ENCODE measurements at regions not wholly inside any gene's neighbourhood (a gene's known extent, or its start where the extent isn't known, plus 50 kb on each side); places are given as distances from the start of the nearest gene placed in this dataset.

DNA sequence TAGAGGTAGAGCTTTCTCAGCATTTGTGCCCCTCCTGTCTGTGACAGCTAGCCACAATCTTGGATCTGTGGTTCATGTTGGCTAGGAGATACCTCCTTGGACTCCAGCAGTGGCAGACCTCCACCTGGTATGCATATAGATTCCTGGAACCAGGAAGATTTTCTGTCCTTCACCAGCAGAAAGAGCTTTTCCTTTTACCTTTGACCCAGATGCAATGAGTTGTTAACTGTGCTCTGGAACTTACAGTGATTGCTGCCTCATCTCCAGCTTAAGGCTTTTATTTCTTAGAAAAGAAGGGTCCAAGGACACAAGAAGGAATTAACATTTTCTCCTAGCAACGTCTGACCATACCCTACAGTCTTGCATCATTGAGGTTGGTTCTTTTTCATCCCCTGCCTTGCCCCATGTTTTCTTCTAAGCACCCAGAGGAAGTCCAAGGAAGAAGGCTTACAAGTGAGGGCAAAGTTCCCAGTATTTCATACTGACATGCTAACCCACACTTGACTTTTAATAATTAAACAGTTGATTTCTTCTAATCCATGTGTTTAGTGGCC lies 217.1 kb upstream of the ARHGAP24 start:
- H3K4me3 ChIP-seq: no peak overlapping the region
- H3K36me3 ChIP-seq: no peaks in the 10 kb centered on the region
- H3K27me3 ChIP-seq: no peaks in the 10 kb centered on the region
- 38 to 68% (median 51%) methylated on average over 1 of the region's 1 CpG for WGBS, 5 donors
- no peak for DNase-seq
- H3K27ac ChIP-seq: no peak overlapping the region
- H3K9me3 ChIP-seq: peaks cover 0 to 15% (median 10%) of the 10 kb centered on the region in 4 donors
- no peak for TF ChIP-seq POLR2AphosphoS5 (IDR thresholded peaks at IDR 0.05)
- no peak for TF ChIP-seq EP300 (IDR thresholded peaks at IDR 0.05)
- no peak for TF ChIP-seq POLR2A (IDR thresholded peaks at IDR 0.05)
- TF ChIP-seq, protein P1, sequence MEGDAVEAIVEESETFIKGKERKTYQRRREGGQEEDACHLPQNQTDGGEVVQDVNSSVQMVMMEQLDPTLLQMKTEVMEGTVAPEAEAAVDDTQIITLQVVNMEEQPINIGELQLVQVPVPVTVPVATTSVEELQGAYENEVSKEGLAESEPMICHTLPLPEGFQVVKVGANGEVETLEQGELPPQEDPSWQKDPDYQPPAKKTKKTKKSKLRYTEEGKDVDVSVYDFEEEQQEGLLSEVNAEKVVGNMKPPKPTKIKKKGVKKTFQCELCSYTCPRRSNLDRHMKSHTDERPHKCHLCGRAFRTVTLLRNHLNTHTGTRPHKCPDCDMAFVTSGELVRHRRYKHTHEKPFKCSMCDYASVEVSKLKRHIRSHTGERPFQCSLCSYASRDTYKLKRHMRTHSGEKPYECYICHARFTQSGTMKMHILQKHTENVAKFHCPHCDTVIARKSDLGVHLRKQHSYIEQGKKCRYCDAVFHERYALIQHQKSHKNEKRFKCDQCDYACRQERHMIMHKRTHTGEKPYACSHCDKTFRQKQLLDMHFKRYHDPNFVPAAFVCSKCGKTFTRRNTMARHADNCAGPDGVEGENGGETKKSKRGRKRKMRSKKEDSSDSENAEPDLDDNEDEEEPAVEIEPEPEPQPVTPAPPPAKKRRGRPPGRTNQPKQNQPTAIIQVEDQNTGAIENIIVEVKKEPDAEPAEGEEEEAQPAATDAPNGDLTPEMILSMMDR (IDR thresholded peaks at IDR 0.05): no peak
- intact Hi-C loops (cut with DNase I; ENCODE audit: low total_unique reads): no loop called here
- no peaks in the 10 kb centered on the region for H3K4me1 ChIP-seq

GRCh38 chr4:85260064-85260463 lies 214.9 kb upstream of the ARHGAP24 start:
- intact Hi-C loops (cut with DNase I; ENCODE audit: low total_unique reads): no loop called here
- Histone ChIP-seq H3K27me3 (no peaks in the 10 kb centered on the region), H3K9me3 (no peaks in the 10 kb centered on the region), H3K36me3 (no peaks in the 10 kb centered on the region), H3K27ac (no peak overlapping the region), H3K4me3 (no peak overlapping the region), H3K4me1 (no peaks in the 10 kb centered on the region)
- DNase-seq: no peak
- no peak for TF ChIP-seq POLR2A (IDR thresholded peaks at IDR 0.05)
- no peak for TF ChIP-seq EP300 (IDR thresholded peaks at IDR 0.05)
- no peak for TF ChIP-seq POLR2AphosphoS5 (IDR thresholded peaks at IDR 0.05)
- TF ChIP-seq, protein P1 (IDR thresholded peaks at IDR 0.05): no peak
- WGBS, 5 donors: 38 to 96% (median 81%) methylated on average over 1 of the region's 1 CpG

- Histone ChIP-seq H3K4me1 (no peaks in the 10 kb centered on the region), H3K27me3 (no peaks in the 10 kb centered on the region), H3K36me3 (no peaks in the 10 kb centered on the region), H3K4me3 (no peak overlapping the region), H3K9me3 (no peaks in the 10 kb centered on the region), H3K27ac (no peak overlapping the region)
- WGBS, 5 donors: 82 to 96% (median 90%) methylated on average over 5 of the region's 5 CpGs
- intact Hi-C loops (cut with DNase I; ENCODE audit: low total_unique reads): no loop called here
- no peak for DNase-seq
- TF ChIP-seq EP300 (IDR thresholded peaks at IDR 0.05): no peak
- no peak for TF ChIP-seq POLR2A (IDR thresholded peaks at IDR 0.05)
Measured at GRCh38 chr4:85265234-85265633, 209.7 kb upstream of the ARHGAP24 start.

DNA sequence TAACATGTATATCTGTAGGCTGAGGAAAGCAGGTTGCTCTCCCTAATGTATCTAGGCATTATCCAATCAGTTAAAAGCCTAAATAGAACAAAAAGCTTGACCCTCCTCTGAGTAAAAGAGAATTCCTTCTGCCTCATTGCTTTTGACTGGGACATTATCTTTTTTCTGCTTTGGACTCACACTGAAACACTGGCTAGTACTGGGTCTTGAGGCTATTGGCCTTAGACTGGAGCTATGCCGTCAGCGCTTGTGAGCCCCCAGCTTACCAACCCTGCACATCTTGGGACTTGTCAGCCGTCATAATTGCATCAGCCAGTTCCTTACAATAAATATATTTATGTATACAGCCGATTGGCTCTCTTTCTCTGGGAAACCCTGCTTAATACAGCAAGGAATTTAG lies 206.8 kb upstream of the ARHGAP24 start:
- no peak for TF ChIP-seq EP300 (IDR thresholded peaks at IDR 0.05)
- no peak for TF ChIP-seq POLR2A (IDR thresholded peaks at IDR 0.05)
- TF ChIP-seq, protein P1 (IDR thresholded peaks at IDR 0.05): no peak
- TF ChIP-seq POLR2AphosphoS5 (IDR thresholded peaks at IDR 0.05): no peak
- no peaks in the 10 kb centered on the region for H3K36me3 ChIP-seq
- H3K27me3 ChIP-seq: no peaks in the 10 kb centered on the region
- intact Hi-C loops (cut with DNase I; ENCODE audit: low total_unique reads): no loop called here
- no peak for DNase-seq
- no peak overlapping the region for H3K4me3 ChIP-seq
- H3K4me1 ChIP-seq: no peaks in the 10 kb centered on the region
- no peak overlapping the region for H3K27ac ChIP-seq
- WGBS, 5 donors: 79 to 88% (median 85%) methylated on average over 4 of the region's 4 CpGs
- H3K9me3 ChIP-seq: peaks cover 0 to under 1% (median 0%) of the 10 kb centered on the region in 4 donors

- no peak for TF ChIP-seq POLR2AphosphoS5 (IDR thresholded peaks at IDR 0.05)
- no peak for TF ChIP-seq EP300 (IDR thresholded peaks at IDR 0.05)
- TF ChIP-seq, protein P1 (IDR thresholded peaks at IDR 0.05): no peak
- TF ChIP-seq POLR2A (IDR thresholded peaks at IDR 0.05): no peak
- peaks cover 0 to 8% (median 3%) of the 10 kb centered on the region in 4 donors for H3K9me3 ChIP-seq
- H3K27ac ChIP-seq: no peak overlapping the region
- H3K4me1 ChIP-seq: no peaks in the 10 kb centered on the region
- intact Hi-C loops (cut with DNase I; ENCODE audit: low total_unique reads): no loop called here
- H3K36me3 ChIP-seq: no peaks in the 10 kb centered on the region
- H3K4me3 ChIP-seq: no peak overlapping the region
- WGBS, 5 donors: 78 to 94% (median 87%) methylated on average over 3 of the region's 3 CpGs
- DNase-seq: no peak
- H3K27me3 ChIP-seq: no peaks in the 10 kb centered on the region
Measured at GRCh38 chr4:85268961-85269360, 206.0 kb upstream of the ARHGAP24 start.

Measured in stomach (tissue), 8 donors.